ENCODE measurements at regions not wholly inside any gene's neighbourhood (a gene's known extent, or its start where the extent isn't known, plus 50 kb on each side); places are given as distances from the start of the nearest gene placed in this dataset.

GRCh38 chr6:81093051-81093450 is 659.4 kb downstream of the TENT5A start:
- no peak for TF ChIP-seq ZMAT4 (CRISPR knock-in tag; IDR thresholded peaks at IDR 0.05)
- no peak for TF ChIP-seq ZNF423 (CRISPR knock-in tag; IDR thresholded peaks at IDR 0.05)
- no peak for TF ChIP-seq FOXK1 (CRISPR knock-in tag; IDR thresholded peaks at IDR 0.05)
- TF ChIP-seq ATF2 (CRISPR knock-in tag; IDR thresholded peaks at IDR 0.05; ENCODE audit: borderline replicate concordance, low read depth), result no peak
- no peak for TF ChIP-seq CTCF (IDR thresholded peaks at IDR 0.05)
- TF ChIP-seq MXD4 (CRISPR knock-in tag; IDR thresholded peaks at IDR 0.05; ENCODE audit: borderline replicate concordance), result no peak
- no peak for TF ChIP-seq TEAD1 (CRISPR knock-in tag; IDR thresholded peaks at IDR 0.05)
- TF ChIP-seq ATF3 (CRISPR knock-in tag; conservative IDR thresholded peaks at IDR 0.05), result no peak
- TF ChIP-seq NR1H2 (CRISPR knock-in tag; IDR thresholded peaks at IDR 0.05), result no peak
- TF ChIP-seq FOXJ3 (CRISPR knock-in tag; IDR thresholded peaks at IDR 0.05; ENCODE audit: borderline replicate concordance), result no peak
- no peak for TF ChIP-seq ETV6 (CRISPR knock-in tag; IDR thresholded peaks at IDR 0.05)
- TF ChIP-seq ZSCAN18 (CRISPR knock-in tag; IDR thresholded peaks at IDR 0.05), result no peak
- TF ChIP-seq AFF4 (CRISPR knock-in tag; IDR thresholded peaks at IDR 0.05; ENCODE audit: borderline replicate concordance), result no peak
- no peak for TF ChIP-seq E2F5 (CRISPR knock-in tag; IDR thresholded peaks at IDR 0.05)
- TF ChIP-seq JUN (CRISPR knock-in tag; IDR thresholded peaks at IDR 0.05), result no peak
- POLR2A ChIA-PET, result no interaction called here
- H3K9me3 Mint-ChIP-seq, result peaks cover 8% of the 10 kb centered on the region
- H3K4me3 Mint-ChIP-seq, result no peak overlapping the region
- H3K4me1 Mint-ChIP-seq, result peaks cover 8% of the 10 kb centered on the region
- no peaks in the 10 kb centered on the region for H3K27me3 Mint-ChIP-seq (ENCODE audit: low read depth)
- H3K27ac Mint-ChIP-seq, result peak overlapping the region; percentile 85; the same call in 1 of the 2 replicates
- ATAC-seq (no peak), DNase-seq (ENCODE audit: low spot score) (no peak)
- no peaks in the 10 kb centered on the region for H3K36me3 Mint-ChIP-seq
- CTCF ChIA-PET, result no interaction called here

- Mint-ChIP-seq H3K4me3 (no peak overlapping the region), H3K36me3 (no peaks in the 10 kb centered on the region), H3K4me1 (peaks cover 17% of the 10 kb centered on the region), H3K27ac (no peak overlapping the region), H3K27me3 (ENCODE audit: low read depth) (no peaks in the 10 kb centered on the region), H3K9me3 (no peaks in the 10 kb centered on the region)
- CTCF ChIA-PET, result no interaction called here
- no peak for DNase-seq (ENCODE audit: low spot score)
- ATAC-seq, result no peak
- POLR2A ChIA-PET, result no interaction called here
- TF ChIP-seq NR3C1 (CRISPR knock-in tag; conservative IDR thresholded peaks at IDR 0.05; ENCODE audit: low read depth) (no peak), GABPB1 (CRISPR knock-in tag; IDR thresholded peaks at IDR 0.05) (no peak), AFF4 (CRISPR knock-in tag; IDR thresholded peaks at IDR 0.05; ENCODE audit: borderline replicate concordance) (no peak), ZNF219 (CRISPR knock-in tag; IDR thresholded peaks at IDR 0.05; ENCODE audit: borderline replicate concordance) (no peak)
Observed at GRCh38 chr6:81088145-81088544, 664.3 kb downstream of the TENT5A start.

All from WTC11 (cell line).